Esophagus squamous epithelium (tissue), 4 donors: ENCODE measurements at regions not wholly inside any gene's neighbourhood (a gene's known extent, or its start where the extent isn't known, plus 50 kb on each side); places are given as distances from the start of the nearest gene placed in this dataset.

Source experiments
- POLR2A ChIP-seq, 4 donors: fragments of 450-650 bp; IDR thresholded peaks; one replicate each; pipeline ENCODE4 v1.6.1; 2017; ENCODE audit warnings: antibody characterized with exemption in 4 of 4, mild to moderate bottlenecking in 4 of 4, moderate library complexity in 3 of 4
- TF ChIP-seq, protein P1 (sequence below), 6 experiments: fragments of 450-650 bp in 4 of 6; fragments of 200-600 bp in 2 of 6; sonication (generic) in 2 of 6; IDR thresholded peaks; one replicate each; pipeline ENCODE4 v1.5.1; 2016 to 2019; ENCODE audit warnings: antibody characterized with exemption in 6 of 6, mild to moderate bottlenecking in 4 of 6, moderate library complexity in 4 of 6

DNA sequence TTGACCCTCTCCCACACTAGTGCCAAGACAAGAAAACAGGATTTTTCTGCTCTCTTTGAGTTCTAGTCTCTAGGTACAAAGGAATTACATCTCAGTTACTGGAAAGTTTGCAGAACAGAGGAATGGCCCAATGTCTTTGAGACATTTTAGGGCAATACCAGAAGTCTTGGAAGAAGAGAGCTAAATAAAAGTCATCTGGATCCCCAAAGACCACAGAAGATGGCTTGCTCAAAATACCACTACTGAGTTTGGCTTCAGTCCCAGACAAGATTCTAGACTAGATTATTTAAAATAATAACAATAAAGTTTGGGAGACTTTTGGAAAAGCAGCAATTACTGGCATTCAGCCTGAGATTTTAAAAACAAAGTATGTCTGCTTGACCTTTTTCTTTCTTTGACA lies 61.9 kb upstream of the HK2 start:
- TF ChIP-seq, protein P1, sequence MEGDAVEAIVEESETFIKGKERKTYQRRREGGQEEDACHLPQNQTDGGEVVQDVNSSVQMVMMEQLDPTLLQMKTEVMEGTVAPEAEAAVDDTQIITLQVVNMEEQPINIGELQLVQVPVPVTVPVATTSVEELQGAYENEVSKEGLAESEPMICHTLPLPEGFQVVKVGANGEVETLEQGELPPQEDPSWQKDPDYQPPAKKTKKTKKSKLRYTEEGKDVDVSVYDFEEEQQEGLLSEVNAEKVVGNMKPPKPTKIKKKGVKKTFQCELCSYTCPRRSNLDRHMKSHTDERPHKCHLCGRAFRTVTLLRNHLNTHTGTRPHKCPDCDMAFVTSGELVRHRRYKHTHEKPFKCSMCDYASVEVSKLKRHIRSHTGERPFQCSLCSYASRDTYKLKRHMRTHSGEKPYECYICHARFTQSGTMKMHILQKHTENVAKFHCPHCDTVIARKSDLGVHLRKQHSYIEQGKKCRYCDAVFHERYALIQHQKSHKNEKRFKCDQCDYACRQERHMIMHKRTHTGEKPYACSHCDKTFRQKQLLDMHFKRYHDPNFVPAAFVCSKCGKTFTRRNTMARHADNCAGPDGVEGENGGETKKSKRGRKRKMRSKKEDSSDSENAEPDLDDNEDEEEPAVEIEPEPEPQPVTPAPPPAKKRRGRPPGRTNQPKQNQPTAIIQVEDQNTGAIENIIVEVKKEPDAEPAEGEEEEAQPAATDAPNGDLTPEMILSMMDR (IDR thresholded peaks at IDR 0.05): no peak
- TF ChIP-seq POLR2A (IDR thresholded peaks at IDR 0.05): no peak
